ENCODE measurements at regions not wholly inside any gene's neighbourhood (a gene's known extent, or its start where the extent isn't known, plus 50 kb on each side); places are given as distances from the start of the nearest gene placed in this dataset.

DNA sequence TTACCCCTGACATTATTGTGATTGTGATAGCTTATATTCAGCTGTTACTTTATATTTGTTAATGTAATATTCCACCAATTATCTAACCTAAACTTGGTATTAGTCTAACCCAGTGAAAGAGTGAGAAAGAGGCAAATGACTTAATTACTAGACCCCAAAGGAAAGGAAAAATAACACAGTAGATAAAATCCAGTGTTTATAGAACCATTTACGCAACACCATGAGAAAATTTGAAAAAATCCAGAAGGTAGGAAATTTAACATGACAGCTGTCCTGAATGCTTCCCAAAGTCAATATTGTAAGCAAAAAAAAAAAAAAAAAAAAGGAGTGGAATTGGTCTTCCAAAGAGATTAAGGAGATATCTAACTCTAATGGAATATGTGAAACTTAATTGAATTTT is 741.5 kb upstream of the GHITM start:
- no peaks in the 10 kb centered on the region for H3K23me2 ChIP-seq (ENCODE audit: low read depth, low read length)
- no peak overlapping the region for H2AFZ ChIP-seq (ENCODE audit: low read length)
- H2AK5ac ChIP-seq (ENCODE audit: low read depth, low read length) = no peak overlapping the region
- no peaks in the 10 kb centered on the region for H3K27me3 ChIP-seq (replicated peaks in 1 of 4; ENCODE audit: control insufficient read depth in 3 of 4, extremely low read depth in 1 of 4, insufficient read depth in 3 of 4, low read length in 3 of 4)
- CTCF ChIA-PET (ENCODE audit: partially characterized antibody) = interaction anchor here (0.6 kb wide), 1 partner anchor 1032 kb away, joined by 3 read pairs; no protein-coding TSS in a partner anchor
- no peak overlapping the region for H3K4ac ChIP-seq (replicated peaks; ENCODE audit: insufficient read length, low read depth, low read length)
- no peak overlapping the region for H2BK5ac ChIP-seq (ENCODE audit: low read depth, low read length)
- H4K20me1 ChIP-seq (replicated peaks in 1 of 2; ENCODE audit: control insufficient read depth in 1 of 2, insufficient read depth in 2 of 2, low read length in 2 of 2) = no peaks in the 10 kb centered on the region
- TF ChIP-seq ATF3 (IDR thresholded peaks at IDR 0.05; ENCODE audit: insufficient read depth, low read depth, low read length) (no peak), CHD2 (IDR thresholded peaks at IDR 0.05; ENCODE audit: low read length) (no peak), CBX5 (IDR thresholded peaks at IDR 0.05; ENCODE audit: low read depth, low read length) (no peak), KDM1A (IDR thresholded peaks at IDR 0.05; ENCODE audit: borderline replicate concordance, low read length) (no peak), RAD21 (IDR thresholded peaks at IDR 0.05 in 1 of 2, conservative IDR thresholded peaks at IDR 0.05 in 1 of 2; ENCODE audit: low read depth in 2 of 2, low read length in 2 of 2) (no peak)
- POLR2A ChIA-PET (ENCODE audit: partially characterized antibody) = no interaction called here
- H3K4me3 ChIP-seq (ENCODE audit: extremely low read depth in 1 of 4, insufficient read depth in 2 of 4, low read depth in 3 of 4, low read length in 4 of 4) = no peak overlapping the region
- no peaks in the 10 kb centered on the region for H3K4me1 ChIP-seq (replicated peaks in 1 of 4; ENCODE audit: control insufficient read depth in 3 of 4, insufficient read depth in 4 of 4, low read length in 3 of 4)
- H3K9me3 ChIP-seq (ENCODE audit: insufficient read depth in 2 of 2, low read depth in 1 of 2, low read length in 1 of 2) = no peaks in the 10 kb centered on the region
- no peaks in the 10 kb centered on the region for H3K79me2 ChIP-seq (ENCODE audit: control insufficient read depth in 1 of 2, insufficient read depth in 2 of 2, low read length in 2 of 2)
- H4K91ac ChIP-seq (replicated peaks; ENCODE audit: insufficient read length, low read length) = no peak overlapping the region
- H4K8ac ChIP-seq (ENCODE audit: extremely low read depth, insufficient read depth, low read length) = no peak overlapping the region
- FAIRE-seq (no peak), DNase-seq (ENCODE audit: low read depth in 1 of 2, low spot score in 2 of 2) (no peak)
- no peak overlapping the region for H3K27ac ChIP-seq (ENCODE audit: low read depth, low read length)
- no peak overlapping the region for H3K9ac ChIP-seq (replicated peaks in 1 of 4; ENCODE audit: extremely low read depth in 1 of 4, low read depth in 3 of 4, low read length in 3 of 4)
- H3K56ac ChIP-seq (replicated peaks; ENCODE audit: insufficient read length, low read depth, low read length) = no peak overlapping the region
- H3K36me3 ChIP-seq (ENCODE audit: control insufficient read depth in 2 of 4, insufficient read depth in 4 of 4, low read length in 3 of 4) = no peaks in the 10 kb centered on the region
- H2BK12ac ChIP-seq (ENCODE audit: low read depth, low read length) = no peak overlapping the region
- no peak overlapping the region for H2BK120ac ChIP-seq (replicated peaks; ENCODE audit: low read depth, low read length)
- no peak overlapping the region for H4K5ac ChIP-seq (ENCODE audit: insufficient read length, low read depth, low read length)
- H3K4me2 ChIP-seq (ENCODE audit: insufficient read depth in 1 of 2, low read depth in 2 of 2, low read length in 2 of 2) = no peak overlapping the region
- no peak overlapping the region for H2BK15ac ChIP-seq (ENCODE audit: low read length)
- 85% methylated on average over 1 of the region's 1 CpG; no CpG with 5 or more reads in 1 of the 2 experiments for WGBS, 2 experiments (ENCODE audit: extremely low coverage in 1 of 2, insufficient coverage in 1 of 2, insufficient read length in 1 of 2, insufficient replicate concordance in 2 of 2, low coverage in 1 of 2, low lambda C conversion rate in 2 of 2, missing lambda C conversion rate in 1 of 2)
- no peak overlapping the region for H2BK20ac ChIP-seq (ENCODE audit: low read length)
- H3K79me1 ChIP-seq (ENCODE audit: low read depth, low read length) = no peaks in the 10 kb centered on the region
- no peak overlapping the region for H3K14ac ChIP-seq (ENCODE audit: insufficient read length)
- no peak overlapping the region for H3K23ac ChIP-seq (ENCODE audit: insufficient read length)
- H3K18ac ChIP-seq (ENCODE audit: extremely low read depth, low read length) = no peak overlapping the region
